ENCODE measurements at regions not wholly inside any gene's neighbourhood (a gene's known extent, or its start where the extent isn't known, plus 50 kb on each side); places are given as distances from the start of the nearest gene placed in this dataset.

DNA sequence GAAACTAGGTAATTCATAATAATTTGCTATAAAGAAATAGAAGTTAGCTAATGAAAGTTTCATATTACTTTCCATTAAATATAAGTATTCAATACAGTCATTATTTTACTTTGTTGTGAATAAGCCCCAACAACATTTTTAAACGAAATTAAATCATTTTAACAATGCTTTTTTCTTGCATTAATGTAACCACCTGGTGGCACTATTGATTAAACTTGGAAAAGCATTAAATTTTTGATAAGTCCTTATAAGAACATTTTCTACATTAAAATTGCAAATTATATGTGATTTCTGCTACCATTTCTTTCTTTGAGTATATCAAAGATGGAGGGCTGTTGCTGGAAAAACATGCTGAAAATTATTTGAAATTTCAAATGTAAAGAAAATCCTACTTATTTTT is 918.8 kb upstream of the TMPRSS15 start (continued):
- TF ChIP-seq, protein P1, sequence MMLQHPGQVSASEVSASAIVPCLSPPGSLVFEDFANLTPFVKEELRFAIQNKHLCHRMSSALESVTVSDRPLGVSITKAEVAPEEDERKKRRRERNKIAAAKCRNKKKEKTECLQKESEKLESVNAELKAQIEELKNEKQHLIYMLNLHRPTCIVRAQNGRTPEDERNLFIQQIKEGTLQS (IDR thresholded peaks at IDR 0.05): no peak
- no peak for TF ChIP-seq ZNF274 (IDR thresholded peaks at IDR 0.05; ENCODE audit: low read depth, low read length)

DNA sequence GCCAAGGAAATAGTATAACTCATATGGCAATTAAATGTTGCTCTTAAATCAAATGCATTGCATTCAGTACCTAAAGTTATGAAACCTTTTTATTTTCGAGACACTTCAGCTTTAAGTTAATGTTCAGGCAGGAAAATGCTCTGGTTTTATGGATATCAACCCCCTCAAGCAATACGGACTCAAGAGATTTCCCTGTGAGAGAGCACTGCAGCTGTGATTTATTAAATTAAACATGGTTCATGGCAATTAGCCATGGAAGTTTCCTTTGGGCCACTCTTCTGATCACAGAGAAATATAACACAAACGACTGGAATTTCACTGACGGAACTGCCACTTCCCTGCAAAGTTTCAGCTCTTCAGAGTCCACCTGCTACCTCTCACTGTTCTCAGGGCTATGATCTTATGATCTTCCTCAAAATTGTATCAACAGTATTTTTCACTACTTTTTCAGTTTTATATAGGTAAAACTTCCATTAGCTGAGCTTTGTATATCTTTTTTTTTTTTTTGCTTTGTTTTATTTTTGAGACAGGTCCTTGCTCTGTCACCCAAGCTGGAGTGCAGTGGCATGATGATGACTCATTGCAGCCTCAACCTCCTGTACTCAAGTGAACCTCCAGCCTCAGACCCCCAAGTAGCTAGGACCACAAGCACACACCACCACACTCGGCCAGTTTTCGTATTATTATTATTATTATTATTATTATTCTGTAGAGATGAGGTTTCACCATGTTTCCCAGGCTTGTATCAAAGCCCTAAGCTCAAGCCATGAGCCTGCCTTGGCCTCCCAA is 923.1 kb upstream of the TMPRSS15 start:
- no peak for TF ChIP-seq CBX3 (IDR thresholded peaks at IDR 0.05; ENCODE audit: low read depth)
- TF ChIP-seq FOSL1 (IDR thresholded peaks at IDR 0.05; ENCODE audit: low read depth): no peak
- no peak for TF ChIP-seq ZNF274 (IDR thresholded peaks at IDR 0.05; ENCODE audit: low read depth, low read length)
- TF ChIP-seq, protein P2, sequence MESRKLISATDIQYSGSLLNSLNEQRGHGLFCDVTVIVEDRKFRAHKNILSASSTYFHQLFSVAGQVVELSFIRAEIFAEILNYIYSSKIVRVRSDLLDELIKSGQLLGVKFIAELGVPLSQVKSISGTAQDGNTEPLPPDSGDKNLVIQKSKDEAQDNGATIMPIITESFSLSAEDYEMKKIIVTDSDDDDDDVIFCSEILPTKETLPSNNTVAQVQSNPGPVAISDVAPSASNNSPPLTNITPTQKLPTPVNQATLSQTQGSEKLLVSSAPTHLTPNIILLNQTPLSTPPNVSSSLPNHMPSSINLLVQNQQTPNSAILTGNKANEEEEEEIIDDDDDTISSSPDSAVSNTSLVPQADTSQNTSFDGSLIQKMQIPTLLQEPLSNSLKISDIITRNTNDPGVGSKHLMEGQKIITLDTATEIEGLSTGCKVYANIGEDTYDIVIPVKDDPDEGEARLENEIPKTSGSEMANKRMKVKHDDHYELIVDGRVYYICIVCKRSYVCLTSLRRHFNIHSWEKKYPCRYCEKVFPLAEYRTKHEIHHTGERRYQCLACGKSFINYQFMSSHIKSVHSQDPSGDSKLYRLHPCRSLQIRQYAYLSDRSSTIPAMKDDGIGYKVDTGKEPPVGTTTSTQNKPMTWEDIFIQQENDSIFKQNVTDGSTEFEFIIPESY (IDR thresholded peaks at IDR 0.05; ENCODE audit: extremely low read depth, insufficient replicate concordance, low read length): no peak
- no peak for TF ChIP-seq YY1 (IDR thresholded peaks at IDR 0.05; ENCODE audit: extremely low read depth, insufficient replicate concordance, low read depth, low read length)
- no peak for TF ChIP-seq TCF7L2 (IDR thresholded peaks at IDR 0.05; ENCODE audit: borderline replicate concordance, extremely low read depth, insufficient read depth, insufficient read length)
- TF ChIP-seq ELF1 (IDR thresholded peaks at IDR 0.05; ENCODE audit: borderline replicate concordance, low read depth): no peak
- TF ChIP-seq RAD21 (IDR thresholded peaks at IDR 0.05; ENCODE audit: low read depth): no peak
- no TSS peak for BruUV-seq (replicated peaks)
- peaks cover 5 to 24% of the 10 kb centered on the region in 2 experiments; a peak in 2 of 4 replicates for H3K9me3 ChIP-seq (ENCODE audit: control insufficient read depth in 1 of 2, insufficient read depth in 1 of 2, low read depth in 1 of 2, low read length in 2 of 2)
- H3K79me2 ChIP-seq (ENCODE audit: insufficient read depth, low read length): no peaks in the 10 kb centered on the region
- H2AFZ ChIP-seq (ENCODE audit: low read depth, low read length, poor library complexity, severe bottlenecking): no peak overlapping the region
- CTCF ChIA-PET: no interaction called here
- no peaks in the 10 kb centered on the region for H3K4me1 ChIP-seq (ENCODE audit: control insufficient read depth in 1 of 2, insufficient read depth in 2 of 2, low read length in 2 of 2)
- DNase-seq (ENCODE audit: low read depth, low spot score) (no peak), ATAC-seq (no peak)
- no peaks in the 10 kb centered on the region for H4K20me1 ChIP-seq (ENCODE audit: insufficient read depth)
- H3K36me3 ChIP-seq (ENCODE audit: control insufficient read depth in 1 of 2, insufficient read depth in 2 of 2, low read length in 2 of 2): no peaks in the 10 kb centered on the region
- no peak overlapping the region for H3K27ac ChIP-seq (ENCODE audit: low read depth, low read length)
- H3K27me3 ChIP-seq (ENCODE audit: insufficient read depth, low read length): no peaks in the 10 kb centered on the region
- no peak overlapping the region for H3K4me3 ChIP-seq (replicated peaks in 1 of 2; ENCODE audit: low read depth in 1 of 2, low read length in 2 of 2)
- intact Hi-C loops (cut with micrococcal nuclease): no loop called here
- no peak overlapping the region for H3K4me2 ChIP-seq (ENCODE audit: low read length)
- H3K9me2 ChIP-seq (ENCODE audit: insufficient read depth): no peaks in the 10 kb centered on the region
- H3K9ac ChIP-seq (ENCODE audit: low read length): no peak overlapping the region
- RAD21 ChIA-PET (ENCODE audit: low non-redundant PET in 1 of 2, low total read pairs in 2 of 2, uncharacterized antibody in 2 of 2, unreplicated experiment in 2 of 2): no interaction called here
- POLR2A ChIA-PET: no interaction called here

Measured in HCT116 (cell line).